GM23338 (cell line): ENCODE measurements at regions not wholly inside any gene's neighbourhood (a gene's known extent, or its start where the extent isn't known, plus 50 kb on each side); places are given as distances from the start of the nearest gene placed in this dataset.

Source experiments
- ATAC-seq: fragments of 200-7000 bp; cut with Tn5 transposase; 3 replicates; pipeline ENCODE4 v1.9.1; 2020
- DNase-seq: peaks from one replicate; pipeline ENCODE4 v3.0.0-alpha.2; 2015; ENCODE audit warnings: low spot score
- H2AFZ ChIP-seq: fragments of 200-600 bp; sonication (generic); 2 replicates; pipeline ENCODE4 v1.8.0; 2016; ENCODE audit warnings: antibody characterized with exemption, mild to moderate bottlenecking, moderate library complexity
- H3F3A ChIP-seq: fragments of 200-600 bp; sonication (generic); replicated peaks from 2 replicates; pipeline ENCODE4 v1.8.0; 2017; ENCODE audit warnings: antibody characterized with exemption, mixed run types, low read depth
- H3K27ac ChIP-seq: fragments of 200-600 bp; sonication (generic); 2 replicates; pipeline ENCODE4 v1.6.1; 2016; ENCODE audit warnings: low read depth
- H3K27me3 ChIP-seq: fragments of 200-600 bp; sonication (generic); 2 replicates; pipeline ENCODE4 v1.8.0; 2016; ENCODE audit warnings: mild to moderate bottlenecking, mixed run types, moderate library complexity; ENCODE audit not compliant: insufficient read depth
- H3K36me3 ChIP-seq: fragments of 200-600 bp; sonication (generic); 2 replicates; pipeline ENCODE4 v1.8.0; 2016; ENCODE audit warnings: mild to moderate bottlenecking; ENCODE audit not compliant: insufficient read depth
- H3K4me1 ChIP-seq: fragments of 200-600 bp; sonication (generic); 2 replicates; pipeline ENCODE4 v1.8.0; 2016; ENCODE audit warnings: mild to moderate bottlenecking, moderate library complexity; ENCODE audit not compliant: insufficient read depth
- H3K4me2 ChIP-seq: fragments of 200-600 bp; sonication (generic); 2 replicates; pipeline ENCODE4 v1.7.1; 2017; ENCODE audit warnings: mixed run types
- H3K4me3 ChIP-seq: fragments of 200-600 bp; sonication (generic); 2 replicates; pipeline ENCODE4 v1.6.1; 2016; ENCODE audit warnings: mixed run types
- H3K79me2 ChIP-seq: fragments of 200-600 bp; sonication (generic); replicated peaks from 2 replicates; pipeline ENCODE4 v1.8.0; 2017; ENCODE audit warnings: mild to moderate bottlenecking; ENCODE audit not compliant: insufficient read depth
- H3K9me2 ChIP-seq: fragments of 200-600 bp; sonication (generic); 2 replicates; pipeline ENCODE4 v1.8.0; 2017; ENCODE audit not compliant: insufficient read depth
- H4K20me1 ChIP-seq: fragments of 200-600 bp; sonication (generic); replicated peaks from 2 replicates; pipeline ENCODE4 v1.8.0; 2017; ENCODE audit warnings: mild to moderate bottlenecking; ENCODE audit not compliant: insufficient read depth
- H3K27ac Mint-ChIP-seq: 2 replicates; pipeline ENCODE4 v1.8.0; 2020; ENCODE audit warnings: inconsistent platforms, mild to moderate bottlenecking, moderate library complexity, mixed read lengths
- H3K27me3 Mint-ChIP-seq: 3 replicates; pipeline ENCODE4 v1.8.0; 2022; ENCODE audit warnings: low read depth, mild to moderate bottlenecking, moderate library complexity, mixed read lengths, inconsistent platforms; ENCODE audit not compliant: insufficient read depth, poor library complexity
- H3K36me3 Mint-ChIP-seq: 3 replicates; pipeline ENCODE4 v1.8.0; 2021; ENCODE audit warnings: low read depth, mild to moderate bottlenecking, inconsistent platforms, moderate library complexity, mixed read lengths
- H3K4me1 Mint-ChIP-seq: 3 replicates; pipeline ENCODE4 v1.8.0; 2020; ENCODE audit warnings: mild to moderate bottlenecking, inconsistent platforms, mixed read lengths
- H3K4me3 Mint-ChIP-seq: 3 replicates; pipeline ENCODE4 v1.8.0; 2021; ENCODE audit warnings: moderate library complexity, mild to moderate bottlenecking, inconsistent platforms, mixed read lengths
- H3K9me3 Mint-ChIP-seq: 3 replicates; pipeline ENCODE4 v1.8.0; 2020; ENCODE audit warnings: moderate library complexity, mild to moderate bottlenecking, inconsistent platforms, mixed read lengths
- CREB1 ChIP-seq: fragments of 250-450 bp; sonication (Bioruptor Pico); IDR thresholded peaks from 2 replicates; pipeline ENCODE4 v1.5.0; 2020; ENCODE audit warnings: low read depth, mild to moderate bottlenecking, moderate library complexity
- CTCF ChIP-seq, 2 experiments: fragments of 200-600 bp in 1 of 2; sonication (generic) in 1 of 2; conservative IDR thresholded peaks; 2 replicates each; pipeline versions ENCODE4 v1.5.1 to v1.6.1; 2016 to 2017; ENCODE audit warnings: antibody characterized with exemption in 2 of 2, low read depth in 2 of 2, mild to moderate bottlenecking in 2 of 2, moderate library complexity in 1 of 2
- EZH2 ChIP-seq: fragments of 200-600 bp; sonication (generic); IDR thresholded peaks from one replicate; pipeline ENCODE4 v1.8.0; 2017; ENCODE audit warnings: antibody characterized with exemption, mild to moderate bottlenecking, low read depth; ENCODE audit not compliant: unreplicated experiment
- EZH2phosphoT487 ChIP-seq: fragments of 200-600 bp; sonication (generic); IDR thresholded peaks from one replicate; pipeline ENCODE4 v1.8.1; 2018; ENCODE audit warnings: antibody characterized with exemption; ENCODE audit not compliant: unreplicated experiment
- JUNB ChIP-seq: IDR thresholded peaks from one replicate; pipeline ENCODE4 v1.6.1; 2016; ENCODE audit warnings: antibody characterized with exemption; ENCODE audit not compliant: unreplicated experiment
- NANOG ChIP-seq: IDR thresholded peaks from 2 replicates; pipeline ENCODE4 v1.6.1; 2016; ENCODE audit warnings: antibody characterized with exemption, borderline replicate concordance
- POLR2AphosphoS5 ChIP-seq: IDR thresholded peaks from 2 replicates; pipeline ENCODE4 v1.6.1; 2016; ENCODE audit warnings: antibody characterized with exemption, low read depth
- REST ChIP-seq: IDR thresholded peaks from one replicate; pipeline ENCODE4 v1.6.1; 2018; ENCODE audit warnings: antibody characterized with exemption; ENCODE audit not compliant: unreplicated experiment
- STAT1 ChIP-seq: IDR thresholded peaks from one replicate; pipeline ENCODE4 v1.6.1; 2016; ENCODE audit warnings: antibody characterized with exemption; ENCODE audit not compliant: unreplicated experiment
- ZNF114 ChIP-seq: fragments of 250-450 bp; sonication (Bioruptor Pico); IDR thresholded peaks from 2 replicates; pipeline ENCODE4 v1.5.0; 2020; ENCODE audit warnings: mild to moderate bottlenecking, moderate library complexity
- ZNF331 ChIP-seq: fragments of 250-450 bp; sonication (Bioruptor Pico); IDR thresholded peaks from 2 replicates; pipeline ENCODE4 v1.5.0; 2020; ENCODE audit warnings: low read depth, mild to moderate bottlenecking, moderate library complexity
- TF ChIP-seq, protein P1 (sequence below): fragments of 250-450 bp; sonication (Bioruptor Pico); IDR thresholded peaks from 2 replicates; pipeline ENCODE4 v1.5.0; 2020; ENCODE audit warnings: mild to moderate bottlenecking, moderate library complexity
- TF ChIP-seq, protein P2 (sequence below): IDR thresholded peaks from 2 replicates; pipeline ENCODE4 v1.6.1; 2016; ENCODE audit warnings: antibody characterized with exemption

DNA sequence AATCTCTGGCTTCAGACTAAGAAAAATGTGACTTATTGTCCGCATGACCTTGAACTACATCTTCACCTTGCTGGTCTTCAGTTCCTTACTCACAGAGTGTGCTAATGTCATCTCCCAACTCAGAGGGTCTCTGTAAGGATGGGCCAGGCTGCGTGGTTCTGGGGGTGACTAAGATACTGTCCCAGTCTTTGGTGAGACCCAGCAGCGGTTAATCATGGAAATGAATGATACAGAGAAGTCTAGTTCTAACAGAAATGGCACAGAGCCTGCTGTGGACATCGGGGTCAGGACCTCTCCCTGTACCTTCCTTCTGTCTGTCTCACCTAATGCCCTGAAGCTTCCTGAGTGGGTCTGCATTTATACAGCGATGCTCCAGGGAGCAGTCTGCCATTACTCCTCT is 662.7 kb upstream of the HS6ST1 start:
- H3K4me3 Mint-ChIP-seq, result no peak overlapping the region
- no peaks in the 10 kb centered on the region for H3K36me3 Mint-ChIP-seq
- H3K4me3 ChIP-seq, result no peak overlapping the region
- H3K9me3 Mint-ChIP-seq, result no peaks in the 10 kb centered on the region
- ATAC-seq, result no peak
- no peaks in the 10 kb centered on the region for H4K20me1 ChIP-seq
- DNase-seq, result no peak
- H3K27ac ChIP-seq, result no peak overlapping the region
- H3K4me1 ChIP-seq, result no peaks in the 10 kb centered on the region
- H3K4me2 ChIP-seq, result no peak overlapping the region
- H3K27me3 Mint-ChIP-seq, result peaks cover 14% of the 10 kb centered on the region
- H3K79me2 ChIP-seq, result no peaks in the 10 kb centered on the region
- H2AFZ ChIP-seq, result no peak overlapping the region
- H3K4me1 Mint-ChIP-seq, result peaks cover 3% of the 10 kb centered on the region
- no peaks in the 10 kb centered on the region; the same call in 1 of the 2 replicates for H3K9me2 ChIP-seq
- H3K27me3 ChIP-seq, result no peaks in the 10 kb centered on the region
- no peaks in the 10 kb centered on the region for H3F3A ChIP-seq
- TF ChIP-seq NANOG, result no peak
- no peak for TF ChIP-seq ZNF331 (CRISPR knock-in tag)
- TF ChIP-seq, protein P1, sequence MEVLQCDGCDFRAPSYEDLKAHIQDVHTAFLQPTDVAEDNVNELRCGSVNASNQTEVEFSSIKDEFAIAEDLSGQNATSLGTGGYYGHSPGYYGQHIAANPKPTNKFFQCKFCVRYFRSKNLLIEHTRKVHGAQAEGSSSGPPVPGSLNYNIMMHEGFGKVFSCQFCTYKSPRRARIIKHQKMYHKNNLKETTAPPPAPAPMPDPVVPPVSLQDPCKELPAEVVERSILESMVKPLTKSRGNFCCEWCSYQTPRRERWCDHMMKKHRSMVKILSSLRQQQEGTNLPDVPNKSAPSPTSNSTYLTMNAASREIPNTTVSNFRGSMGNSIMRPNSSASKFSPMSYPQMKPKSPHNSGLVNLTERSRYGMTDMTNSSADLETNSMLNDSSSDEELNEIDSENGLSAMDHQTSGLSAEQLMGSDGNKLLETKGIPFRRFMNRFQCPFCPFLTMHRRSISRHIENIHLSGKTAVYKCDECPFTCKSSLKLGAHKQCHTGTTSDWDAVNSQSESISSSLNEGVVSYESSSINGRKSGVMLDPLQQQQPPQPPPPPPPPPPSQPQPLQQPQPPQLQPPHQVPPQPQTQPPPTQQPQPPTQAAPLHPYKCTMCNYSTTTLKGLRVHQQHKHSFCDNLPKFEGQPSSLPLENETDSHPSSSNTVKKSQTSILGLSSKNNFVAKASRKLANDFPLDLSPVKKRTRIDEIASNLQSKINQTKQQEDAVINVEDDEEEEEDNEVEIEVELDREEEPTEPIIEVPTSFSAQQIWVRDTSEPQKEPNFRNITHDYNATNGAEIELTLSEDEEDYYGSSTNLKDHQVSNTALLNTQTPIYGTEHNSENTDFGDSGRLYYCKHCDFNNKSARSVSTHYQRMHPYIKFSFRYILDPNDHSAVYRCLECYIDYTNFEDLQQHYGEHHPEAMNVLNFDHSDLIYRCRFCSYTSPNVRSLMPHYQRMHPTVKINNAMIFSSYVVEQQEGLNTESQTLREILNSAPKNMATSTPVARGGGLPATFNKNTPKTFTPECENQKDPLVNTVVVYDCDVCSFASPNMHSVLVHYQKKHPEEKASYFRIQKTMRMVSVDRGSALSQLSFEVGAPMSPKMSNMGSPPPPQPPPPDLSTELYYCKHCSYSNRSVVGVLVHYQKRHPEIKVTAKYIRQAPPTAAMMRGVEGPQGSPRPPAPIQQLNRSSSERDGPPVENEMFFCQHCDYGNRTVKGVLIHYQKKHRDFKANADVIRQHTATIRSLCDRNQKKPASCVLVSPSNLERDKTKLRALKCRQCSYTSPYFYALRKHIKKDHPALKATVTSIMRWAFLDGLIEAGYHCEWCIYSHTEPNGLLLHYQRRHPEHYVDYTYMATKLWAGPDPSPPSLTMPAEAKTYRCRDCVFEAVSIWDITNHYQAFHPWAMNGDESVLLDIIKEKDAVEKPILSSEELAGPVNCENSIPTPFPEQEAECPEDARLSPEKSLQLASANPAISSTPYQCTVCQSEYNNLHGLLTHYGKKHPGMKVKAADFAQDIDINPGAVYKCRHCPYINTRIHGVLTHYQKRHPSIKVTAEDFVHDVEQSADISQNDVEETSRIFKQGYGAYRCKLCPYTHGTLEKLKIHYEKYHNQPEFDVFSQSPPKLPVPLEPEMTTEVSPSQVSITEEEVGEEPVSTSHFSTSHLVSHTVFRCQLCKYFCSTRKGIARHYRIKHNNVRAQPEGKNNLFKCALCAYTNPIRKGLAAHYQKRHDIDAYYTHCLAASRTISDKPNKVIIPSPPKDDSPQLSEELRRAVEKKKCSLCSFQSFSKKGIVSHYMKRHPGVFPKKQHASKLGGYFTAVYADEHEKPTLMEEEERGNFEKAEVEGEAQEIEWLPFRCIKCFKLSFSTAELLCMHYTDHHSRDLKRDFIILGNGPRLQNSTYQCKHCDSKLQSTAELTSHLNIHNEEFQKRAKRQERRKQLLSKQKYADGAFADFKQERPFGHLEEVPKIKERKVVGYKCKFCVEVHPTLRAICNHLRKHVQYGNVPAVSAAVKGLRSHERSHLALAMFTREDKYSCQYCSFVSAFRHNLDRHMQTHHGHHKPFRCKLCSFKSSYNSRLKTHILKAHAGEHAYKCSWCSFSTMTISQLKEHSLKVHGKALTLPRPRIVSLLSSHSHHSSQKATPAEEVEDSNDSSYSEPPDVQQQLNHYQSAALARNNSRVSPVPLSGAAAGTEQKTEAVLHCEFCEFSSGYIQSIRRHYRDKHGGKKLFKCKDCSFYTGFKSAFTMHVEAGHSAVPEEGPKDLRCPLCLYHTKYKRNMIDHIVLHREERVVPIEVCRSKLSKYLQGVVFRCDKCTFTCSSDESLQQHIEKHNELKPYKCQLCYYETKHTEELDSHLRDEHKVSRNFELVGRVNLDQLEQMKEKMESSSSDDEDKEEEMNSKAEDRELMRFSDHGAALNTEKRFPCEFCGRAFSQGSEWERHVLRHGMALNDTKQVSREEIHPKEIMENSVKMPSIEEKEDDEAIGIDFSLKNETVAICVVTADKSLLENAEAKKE (CRISPR knock-in tag), result no peak
- TF ChIP-seq EZH2, result no peak
- TF ChIP-seq STAT1, result no peak
- TF ChIP-seq, protein P2, sequence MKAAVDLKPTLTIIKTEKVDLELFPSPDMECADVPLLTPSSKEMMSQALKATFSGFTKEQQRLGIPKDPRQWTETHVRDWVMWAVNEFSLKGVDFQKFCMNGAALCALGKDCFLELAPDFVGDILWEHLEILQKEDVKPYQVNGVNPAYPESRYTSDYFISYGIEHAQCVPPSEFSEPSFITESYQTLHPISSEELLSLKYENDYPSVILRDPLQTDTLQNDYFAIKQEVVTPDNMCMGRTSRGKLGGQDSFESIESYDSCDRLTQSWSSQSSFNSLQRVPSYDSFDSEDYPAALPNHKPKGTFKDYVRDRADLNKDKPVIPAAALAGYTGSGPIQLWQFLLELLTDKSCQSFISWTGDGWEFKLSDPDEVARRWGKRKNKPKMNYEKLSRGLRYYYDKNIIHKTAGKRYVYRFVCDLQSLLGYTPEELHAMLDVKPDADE, result no peak
- TF ChIP-seq ZNF114 (CRISPR knock-in tag), result no peak
- TF ChIP-seq POLR2AphosphoS5, result no peak
- no peak for TF ChIP-seq REST
- TF ChIP-seq EZH2phosphoT487, result no peak
- TF ChIP-seq CTCF (conservative IDR thresholded peaks at IDR 0.05; ENCODE audit: low read depth in 2 of 2), result no peak
- TF ChIP-seq CREB1 (CRISPR knock-in tag), result no peak
- TF ChIP-seq JUNB, result no peak
- H3K36me3 ChIP-seq, result no peaks in the 10 kb centered on the region
- H3K27ac Mint-ChIP-seq, result no peak overlapping the region
